ENCODE measurements at regions not wholly inside any gene's neighbourhood (a gene's known extent, or its start where the extent isn't known, plus 50 kb on each side); places are given as distances from the start of the nearest gene placed in this dataset.

GRCh38 chr16:9495824-9496223, 404.4 kb downstream of the HAPSTR1 start:
- no peak overlapping the region for H3K27ac ChIP-seq (ENCODE audit: insufficient read depth, low read depth, low read length, poor library complexity, severe bottlenecking)
- peaks cover 15% of the 10 kb centered on the region for H3K4me1 ChIP-seq (ENCODE audit: control insufficient read depth, insufficient read depth, low read length)
- 93 to 94% methylated on average over 2 to 3 of the region's 3 CpGs for WGBS, 2 experiments

DNA sequence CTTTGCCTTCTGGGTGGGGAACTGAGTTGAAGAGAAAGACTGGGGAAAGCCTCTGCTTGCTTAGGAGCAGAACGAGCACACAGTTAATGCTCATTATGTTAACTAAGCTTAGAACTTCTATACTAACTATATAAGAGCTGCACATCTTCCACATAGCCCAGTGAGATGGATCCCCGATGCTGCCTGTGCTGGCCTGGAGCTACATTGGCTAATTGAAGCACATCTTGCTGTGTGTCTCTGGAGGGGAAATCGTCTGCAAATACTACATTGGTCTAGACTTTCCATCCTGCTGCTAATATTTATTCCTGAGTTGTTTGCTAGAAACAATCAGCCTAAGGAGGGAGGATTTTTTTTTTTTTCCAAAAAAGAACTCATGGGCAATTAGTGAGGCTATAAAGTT, 406.3 kb downstream of the HAPSTR1 start:
- Histone ChIP-seq H3K36me3 (ENCODE audit: control insufficient read depth, insufficient read depth, low read length) (no peaks in the 10 kb centered on the region), H3K4me3 (ENCODE audit: insufficient read depth, low read depth, low read length) (no peak overlapping the region), H3K27ac (ENCODE audit: insufficient read depth, low read depth, low read length, poor library complexity, severe bottlenecking) (no peak overlapping the region), H3K4me1 (ENCODE audit: control insufficient read depth, insufficient read depth, low read length) (peaks cover 15% of the 10 kb centered on the region), H3K27me3 (ENCODE audit: control insufficient read depth, insufficient read depth, low read length, poor library complexity, severe bottlenecking) (no peaks in the 10 kb centered on the region), H3K9me3 (ENCODE audit: control insufficient read depth, low read length) (no peaks in the 10 kb centered on the region)
- WGBS, 2 experiments, result 85 to 95% methylated on average over 3 of the region's 3 CpGs

More at GRCh38 chr16:9495824-9496223, 404.4 kb downstream of the HAPSTR1 start:
- Histone ChIP-seq H3K36me3 (ENCODE audit: control insufficient read depth, insufficient read depth, low read length) (no peaks in the 10 kb centered on the region), H3K27me3 (ENCODE audit: control insufficient read depth, insufficient read depth, low read length, poor library complexity, severe bottlenecking) (no peaks in the 10 kb centered on the region), H3K4me3 (ENCODE audit: insufficient read depth, low read depth, low read length) (no peak overlapping the region), H3K9me3 (ENCODE audit: control insufficient read depth, low read length) (no peaks in the 10 kb centered on the region)

DNA sequence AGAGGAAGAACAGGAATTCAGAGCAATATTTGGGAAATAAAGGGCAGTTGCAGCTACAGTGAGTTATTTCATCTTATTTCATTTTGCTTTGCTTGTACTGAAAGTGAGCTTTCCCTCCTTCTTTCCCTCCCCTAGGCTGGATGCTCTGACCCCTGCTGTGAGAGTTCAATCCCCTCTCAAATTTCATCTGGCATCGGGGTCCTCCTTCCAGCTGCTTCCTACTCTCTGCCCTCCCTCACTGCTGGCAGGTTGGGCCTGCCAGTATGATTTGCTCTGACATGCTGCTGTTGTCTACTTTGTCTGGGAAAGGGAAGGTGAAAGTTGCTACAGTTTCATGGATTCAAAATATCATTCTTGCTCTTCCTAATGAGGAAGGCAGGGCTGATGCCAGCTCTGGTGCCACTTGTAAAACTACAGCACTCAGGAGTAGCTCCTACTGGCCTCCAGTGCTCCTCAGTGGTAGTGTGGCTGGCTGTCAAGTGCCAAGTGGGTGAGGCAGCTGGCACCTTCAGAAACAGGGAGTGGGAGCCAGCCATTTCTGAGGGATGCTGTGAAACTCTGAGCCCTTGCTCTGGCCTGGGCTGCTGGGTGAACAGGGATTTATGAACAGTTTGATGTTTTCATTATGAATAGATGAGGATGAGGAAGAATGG, 408.6 kb downstream of the HAPSTR1 start:
- Histone ChIP-seq H3K27ac (ENCODE audit: insufficient read depth, low read depth, low read length, poor library complexity, severe bottlenecking) (no peak overlapping the region), H3K27me3 (ENCODE audit: control insufficient read depth, insufficient read depth, low read length, poor library complexity, severe bottlenecking) (no peaks in the 10 kb centered on the region), H3K9me3 (ENCODE audit: control insufficient read depth, low read length) (no peaks in the 10 kb centered on the region), H3K36me3 (ENCODE audit: control insufficient read depth, insufficient read depth, low read length) (no peaks in the 10 kb centered on the region), H3K4me1 (ENCODE audit: control insufficient read depth, insufficient read depth, low read length) (peaks cover 15% of the 10 kb centered on the region), H3K4me3 (ENCODE audit: insufficient read depth, low read depth, low read length) (no peak overlapping the region)
- 0% methylated on average over 1 of the region's 1 CpG for WGBS, 2 experiments

- Histone ChIP-seq H3K27ac (ENCODE audit: insufficient read depth, low read depth, low read length, poor library complexity, severe bottlenecking) (no peak overlapping the region), H3K36me3 (ENCODE audit: control insufficient read depth, insufficient read depth, low read length) (no peaks in the 10 kb centered on the region), H3K4me1 (ENCODE audit: control insufficient read depth, insufficient read depth, low read length) (peaks cover 15% of the 10 kb centered on the region), H3K4me3 (ENCODE audit: insufficient read depth, low read depth, low read length) (no peak overlapping the region), H3K9me3 (ENCODE audit: control insufficient read depth, low read length) (no peaks in the 10 kb centered on the region), H3K27me3 (ENCODE audit: control insufficient read depth, insufficient read depth, low read length, poor library complexity, severe bottlenecking) (no peaks in the 10 kb centered on the region)
- 89 to 93% methylated on average over 2 of the region's 2 CpGs for WGBS, 2 experiments
Measured at GRCh38 chr16:9500872-9501271, 409.4 kb downstream of the HAPSTR1 start.

DNA sequence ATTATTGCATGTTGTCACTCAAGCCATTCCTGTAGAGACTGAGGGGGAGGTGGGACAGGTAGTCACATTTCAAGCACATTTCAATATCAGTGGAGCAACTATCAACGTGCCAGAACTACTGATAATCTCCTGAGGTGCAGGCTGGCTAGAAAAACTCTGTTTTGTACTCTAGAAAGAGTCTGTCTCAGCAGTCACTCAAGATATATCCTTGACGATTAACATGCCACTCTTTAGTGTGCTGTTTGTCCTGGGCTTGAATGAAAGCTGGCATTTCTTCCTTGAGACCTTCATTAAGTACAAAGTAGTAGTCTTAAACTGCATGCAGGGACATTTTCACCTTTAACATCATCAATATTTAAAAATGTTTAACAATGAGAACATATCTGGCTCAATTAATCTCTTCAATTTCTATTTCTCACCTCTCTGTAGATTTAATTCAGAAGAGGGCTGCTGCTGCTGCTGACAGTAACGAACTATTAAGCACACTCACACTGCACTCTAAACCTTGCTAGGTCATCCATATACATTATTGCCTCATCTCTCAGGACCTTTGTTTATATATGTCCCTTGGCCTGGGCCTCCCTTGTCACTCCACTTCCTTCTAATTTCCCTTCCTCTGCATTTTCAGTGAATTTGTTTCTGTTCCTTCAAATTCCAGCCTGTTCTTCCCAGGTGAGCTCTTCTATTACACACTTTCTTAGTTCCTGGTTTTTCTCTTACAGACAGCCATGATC, 412.0 kb downstream of the HAPSTR1 start:
- H3K27ac ChIP-seq (ENCODE audit: insufficient read depth, low read depth, low read length, poor library complexity, severe bottlenecking), result no peak overlapping the region
- H3K27me3 ChIP-seq (ENCODE audit: control insufficient read depth, insufficient read depth, low read length, poor library complexity, severe bottlenecking), result no peaks in the 10 kb centered on the region
- no peak overlapping the region for H3K4me3 ChIP-seq (ENCODE audit: insufficient read depth, low read depth, low read length)
- H3K9me3 ChIP-seq (ENCODE audit: control insufficient read depth, low read length), result no peaks in the 10 kb centered on the region
- peaks cover 19% of the 10 kb centered on the region for H3K4me1 ChIP-seq (ENCODE audit: control insufficient read depth, insufficient read depth, low read length)
- WGBS, 2 experiments, result 75 to 82% methylated on average over 3 of the region's 3 CpGs
- no peaks in the 10 kb centered on the region for H3K36me3 ChIP-seq (ENCODE audit: control insufficient read depth, insufficient read depth, low read length)

DNA sequence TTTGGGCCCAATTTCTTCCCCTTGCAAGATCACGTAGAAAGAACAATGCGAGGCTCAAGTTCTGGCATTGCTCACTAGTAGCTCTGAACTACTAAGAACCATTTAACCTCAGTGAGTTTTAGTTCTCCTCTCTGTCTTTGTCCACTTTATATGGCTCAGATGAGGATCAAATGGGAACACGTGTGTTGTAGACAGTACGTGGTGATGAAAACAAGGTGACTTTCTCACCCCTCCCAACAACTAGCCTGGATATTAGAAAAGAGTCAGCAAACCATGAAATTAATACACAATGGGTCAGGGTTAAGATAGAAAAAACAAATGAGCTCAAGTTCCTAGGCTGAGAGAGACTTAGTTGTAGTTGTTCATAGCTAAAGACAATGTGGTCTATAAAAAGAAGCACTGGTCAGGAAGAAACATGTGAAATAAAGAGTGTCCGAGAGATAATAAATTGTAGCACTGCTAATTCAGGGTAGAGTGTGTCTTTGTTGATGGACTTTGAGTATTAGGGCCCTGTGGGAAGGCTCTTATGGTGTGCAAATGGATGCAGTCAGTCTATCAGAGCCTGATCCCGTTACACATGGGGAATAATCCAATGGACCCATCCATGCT, 417.0 kb downstream of the HAPSTR1 start:
- no peaks in the 10 kb centered on the region for H3K36me3 ChIP-seq (ENCODE audit: control insufficient read depth, insufficient read depth, low read length)
- H3K27ac ChIP-seq (ENCODE audit: insufficient read depth, low read depth, low read length, poor library complexity, severe bottlenecking), result no peak overlapping the region
- WGBS, 2 experiments, result 91 to 94% methylated on average over 5 to 6 of the region's 6 CpGs
- peaks cover 2% of the 10 kb centered on the region for H3K9me3 ChIP-seq (ENCODE audit: control insufficient read depth, low read length)
- peaks cover 5% of the 10 kb centered on the region for H3K4me1 ChIP-seq (ENCODE audit: control insufficient read depth, insufficient read depth, low read length)
- H3K4me3 ChIP-seq (ENCODE audit: insufficient read depth, low read depth, low read length), result no peak overlapping the region
- no peaks in the 10 kb centered on the region for H3K27me3 ChIP-seq (ENCODE audit: control insufficient read depth, insufficient read depth, low read length, poor library complexity, severe bottlenecking)

DNA sequence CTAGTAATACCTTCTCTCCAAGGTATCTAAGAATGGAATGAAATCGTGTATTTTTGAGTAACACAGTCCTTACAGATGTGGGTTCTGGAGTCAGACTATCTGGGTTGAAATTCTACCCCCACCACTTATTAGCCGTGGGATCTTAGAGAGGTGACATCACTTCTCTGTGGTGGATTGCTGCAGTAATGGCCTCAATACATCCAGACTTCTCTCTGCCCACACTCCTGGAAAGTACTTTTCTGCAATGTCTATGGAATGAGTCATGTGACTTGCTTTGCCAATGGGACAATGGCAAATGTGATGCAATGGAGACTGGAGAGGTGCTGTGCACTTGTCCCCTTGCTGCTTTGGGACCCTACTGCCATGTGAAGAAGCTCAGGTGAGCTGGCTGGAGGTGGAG, 418.2 kb downstream of the HAPSTR1 start:
- H3K36me3 ChIP-seq (ENCODE audit: control insufficient read depth, insufficient read depth, low read length), result no peaks in the 10 kb centered on the region
- 97 to 100% methylated on average over 2 of the region's 2 CpGs for WGBS, 2 experiments
- peaks cover 2% of the 10 kb centered on the region for H3K9me3 ChIP-seq (ENCODE audit: control insufficient read depth, low read length)
- no peaks in the 10 kb centered on the region for H3K27me3 ChIP-seq (ENCODE audit: control insufficient read depth, insufficient read depth, low read length, poor library complexity, severe bottlenecking)
- no peak overlapping the region for H3K4me3 ChIP-seq (ENCODE audit: insufficient read depth, low read depth, low read length)
- peaks cover 5% of the 10 kb centered on the region for H3K4me1 ChIP-seq (ENCODE audit: control insufficient read depth, insufficient read depth, low read length)
- no peak overlapping the region for H3K27ac ChIP-seq (ENCODE audit: insufficient read depth, low read depth, low read length, poor library complexity, severe bottlenecking)

DNA sequence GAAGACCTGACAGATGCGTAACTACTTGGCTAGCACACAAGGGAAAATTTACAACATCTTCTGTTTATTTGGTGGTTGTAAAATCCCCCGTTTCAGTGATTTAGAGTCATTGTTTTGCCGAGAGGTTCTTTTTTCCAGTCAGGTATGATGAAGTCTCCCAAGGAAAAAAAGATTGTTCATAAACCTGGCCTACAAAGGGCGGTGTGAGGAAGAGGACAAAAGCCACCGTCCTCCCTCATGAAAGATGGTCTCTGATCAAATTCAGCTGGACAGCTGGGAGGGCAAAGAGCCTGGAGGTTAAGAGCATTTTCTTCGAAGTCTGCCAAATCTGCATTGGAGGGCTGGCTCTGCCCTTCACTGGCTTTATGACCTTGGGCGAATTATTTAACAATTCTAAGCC, 419.9 kb downstream of the HAPSTR1 start:
- 92% methylated on average over 7 of the region's 7 CpGs for WGBS, 2 experiments

GRCh38 chr16:9516444-9516843, 425.0 kb downstream of the HAPSTR1 start:
- H3K9me3 ChIP-seq (ENCODE audit: control insufficient read depth, low read length), result peaks cover 2% of the 10 kb centered on the region
- no peak overlapping the region for H3K27ac ChIP-seq (ENCODE audit: insufficient read depth, low read depth, low read length, poor library complexity, severe bottlenecking)
- 93 to 98% methylated on average over 3 of the region's 3 CpGs for WGBS, 2 experiments
- H3K36me3 ChIP-seq (ENCODE audit: control insufficient read depth, insufficient read depth, low read length), result no peaks in the 10 kb centered on the region
- no peaks in the 10 kb centered on the region for H3K27me3 ChIP-seq (ENCODE audit: control insufficient read depth, insufficient read depth, low read length, poor library complexity, severe bottlenecking)
- H3K4me1 ChIP-seq (ENCODE audit: control insufficient read depth, insufficient read depth, low read length), result no peaks in the 10 kb centered on the region
- H3K4me3 ChIP-seq (ENCODE audit: insufficient read depth, low read depth, low read length), result no peak overlapping the region

More for the DNA sequence above, 419.9 kb downstream of the HAPSTR1 start:
- Histone ChIP-seq H3K27me3 (ENCODE audit: control insufficient read depth, insufficient read depth, low read length, poor library complexity, severe bottlenecking) (no peaks in the 10 kb centered on the region), H3K4me3 (ENCODE audit: insufficient read depth, low read depth, low read length) (no peak overlapping the region), H3K9me3 (ENCODE audit: control insufficient read depth, low read length) (peaks cover 2% of the 10 kb centered on the region), H3K4me1 (ENCODE audit: control insufficient read depth, insufficient read depth, low read length) (peaks cover 5% of the 10 kb centered on the region), H3K36me3 (ENCODE audit: control insufficient read depth, insufficient read depth, low read length) (no peaks in the 10 kb centered on the region), H3K27ac (ENCODE audit: insufficient read depth, low read depth, low read length, poor library complexity, severe bottlenecking) (no peak overlapping the region)

GRCh38 chr16:9518051-9518450, 426.6 kb downstream of the HAPSTR1 start:
- Histone ChIP-seq H3K9me3 (ENCODE audit: control insufficient read depth, low read length) (no peaks in the 10 kb centered on the region), H3K27ac (ENCODE audit: insufficient read depth, low read depth, low read length, poor library complexity, severe bottlenecking) (no peak overlapping the region), H3K4me3 (ENCODE audit: insufficient read depth, low read depth, low read length) (no peak overlapping the region), H3K4me1 (ENCODE audit: control insufficient read depth, insufficient read depth, low read length) (peaks cover 4% of the 10 kb centered on the region), H3K27me3 (ENCODE audit: control insufficient read depth, insufficient read depth, low read length, poor library complexity, severe bottlenecking) (no peaks in the 10 kb centered on the region), H3K36me3 (ENCODE audit: control insufficient read depth, insufficient read depth, low read length) (no peaks in the 10 kb centered on the region)
- 75 to 82% methylated on average over 2 to 3 of the region's 3 CpGs for WGBS, 2 experiments

Measured in ectodermal cell (in vitro differentiated cells).